ENCODE measurements at regions not wholly inside any gene's neighbourhood (a gene's known extent, or its start where the extent isn't known, plus 50 kb on each side); places are given as distances from the start of the nearest gene placed in this dataset.

DNA sequence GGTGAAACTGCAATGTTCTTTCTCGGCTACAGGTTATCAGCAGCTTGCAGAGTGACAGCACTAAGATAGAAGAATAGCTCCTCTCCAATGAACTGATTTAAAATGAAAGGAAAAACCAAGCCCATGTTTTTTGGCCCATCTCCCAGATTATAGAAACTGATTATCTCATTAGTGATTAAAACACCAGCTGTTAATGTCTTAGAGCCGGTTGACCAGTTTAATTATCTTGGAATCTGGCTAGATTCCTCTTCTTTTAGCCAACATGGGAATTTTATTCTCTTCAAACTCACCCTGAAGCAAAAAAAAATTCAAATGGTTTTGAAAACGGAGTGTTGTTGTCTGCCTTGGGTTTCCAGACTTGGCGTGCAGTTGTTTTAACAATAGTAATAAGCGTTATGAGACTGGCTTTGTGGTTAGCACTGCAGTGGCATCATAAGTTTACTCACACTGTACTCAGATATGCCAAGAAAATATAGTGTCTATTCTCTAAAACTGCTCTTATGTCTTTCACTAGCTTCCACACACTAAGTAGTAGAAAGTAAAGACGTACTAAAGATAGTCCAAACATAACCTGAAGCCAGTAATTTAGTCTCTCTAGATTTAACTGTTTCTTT lies 665.3 kb downstream of the STK39 start:
- no TSS peak for BruUV-seq (replicated peaks)

DNA sequence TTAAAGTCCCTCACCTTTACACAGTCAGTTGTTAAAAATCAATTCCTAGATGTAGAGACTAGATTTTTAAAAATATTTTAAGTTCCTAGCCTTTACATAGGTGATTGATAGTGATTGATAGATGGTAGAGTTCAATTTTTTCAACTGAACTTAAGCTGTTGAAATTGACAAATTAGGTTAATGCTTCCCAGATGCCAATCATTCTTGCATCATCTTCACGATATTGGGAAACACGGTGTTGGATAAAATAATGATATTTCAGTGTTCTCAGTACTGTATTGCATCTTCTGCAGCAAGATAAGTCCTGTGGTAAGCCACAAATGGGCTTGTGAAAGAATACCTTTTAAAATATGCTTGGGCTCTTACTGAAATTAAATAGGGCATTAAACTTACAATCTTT lies 667.6 kb downstream of the STK39 start:
- H2AFZ ChIP-seq (ENCODE audit: low read length) = no peak overlapping the region
- CTCF ChIA-PET (ENCODE audit: unreplicated experiment) = no interaction called here
- H3K9me2 ChIP-seq (ENCODE audit: insufficient read depth, low read length) = no peaks in the 10 kb centered on the region
- no peaks in the 10 kb centered on the region for H3K79me2 ChIP-seq (ENCODE audit: insufficient read depth, low read depth, low read length)
- H3K4me1 ChIP-seq (ENCODE audit: insufficient read depth, low read length, poor library complexity, severe bottlenecking) = no peaks in the 10 kb centered on the region
- H4K20me1 ChIP-seq (ENCODE audit: insufficient read depth, low read length) = no peaks in the 10 kb centered on the region
- POLR2A ChIA-PET = no interaction called here
- intact Hi-C loops (cut with micrococcal nuclease; ENCODE audit: unreplicated experiment) = no loop called here
- TF ChIP-seq EZH2phosphoT487 (IDR thresholded peaks at IDR 0.05; ENCODE audit: borderline replicate concordance, low read depth, low read length) = no peak
- TF ChIP-seq, protein P1, sequence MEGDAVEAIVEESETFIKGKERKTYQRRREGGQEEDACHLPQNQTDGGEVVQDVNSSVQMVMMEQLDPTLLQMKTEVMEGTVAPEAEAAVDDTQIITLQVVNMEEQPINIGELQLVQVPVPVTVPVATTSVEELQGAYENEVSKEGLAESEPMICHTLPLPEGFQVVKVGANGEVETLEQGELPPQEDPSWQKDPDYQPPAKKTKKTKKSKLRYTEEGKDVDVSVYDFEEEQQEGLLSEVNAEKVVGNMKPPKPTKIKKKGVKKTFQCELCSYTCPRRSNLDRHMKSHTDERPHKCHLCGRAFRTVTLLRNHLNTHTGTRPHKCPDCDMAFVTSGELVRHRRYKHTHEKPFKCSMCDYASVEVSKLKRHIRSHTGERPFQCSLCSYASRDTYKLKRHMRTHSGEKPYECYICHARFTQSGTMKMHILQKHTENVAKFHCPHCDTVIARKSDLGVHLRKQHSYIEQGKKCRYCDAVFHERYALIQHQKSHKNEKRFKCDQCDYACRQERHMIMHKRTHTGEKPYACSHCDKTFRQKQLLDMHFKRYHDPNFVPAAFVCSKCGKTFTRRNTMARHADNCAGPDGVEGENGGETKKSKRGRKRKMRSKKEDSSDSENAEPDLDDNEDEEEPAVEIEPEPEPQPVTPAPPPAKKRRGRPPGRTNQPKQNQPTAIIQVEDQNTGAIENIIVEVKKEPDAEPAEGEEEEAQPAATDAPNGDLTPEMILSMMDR (conservative IDR thresholded peaks at IDR 0.05; ENCODE audit: low read length) = no peak
- H3K36me3 ChIP-seq (ENCODE audit: insufficient read depth, low read length) = no peaks in the 10 kb centered on the region
- H3K9me3 ChIP-seq (ENCODE audit: low read length) = no peaks in the 10 kb centered on the region
- no TSS peak for BruUV-seq (replicated peaks)
- H3K4me3 ChIP-seq (ENCODE audit: low read depth, low read length, poor library complexity, severe bottlenecking) = no peak overlapping the region
- no peak overlapping the region for H3K27ac ChIP-seq (ENCODE audit: low read depth, low read length, poor library complexity, severe bottlenecking)
- DNase-seq (ENCODE audit: low spot score) = no peak
- H3K4me2 ChIP-seq (ENCODE audit: low read length) = no peak overlapping the region

More for the DNA sequence above, 665.3 kb downstream of the STK39 start:
- Histone ChIP-seq H3K36me3 (ENCODE audit: insufficient read depth, low read length) (no peaks in the 10 kb centered on the region), H3K9me3 (ENCODE audit: low read length) (no peaks in the 10 kb centered on the region), H3K9me2 (ENCODE audit: insufficient read depth, low read length) (no peaks in the 10 kb centered on the region), H3K27ac (ENCODE audit: low read depth, low read length, poor library complexity, severe bottlenecking) (no peak overlapping the region), H4K20me1 (ENCODE audit: insufficient read depth, low read length) (no peaks in the 10 kb centered on the region), H2AFZ (ENCODE audit: low read length) (no peak overlapping the region), H3K4me2 (ENCODE audit: low read length) (no peak overlapping the region), H3K79me2 (ENCODE audit: insufficient read depth, low read depth, low read length) (no peaks in the 10 kb centered on the region), H3K4me1 (ENCODE audit: insufficient read depth, low read length, poor library complexity, severe bottlenecking) (no peaks in the 10 kb centered on the region), H3K4me3 (ENCODE audit: low read depth, low read length, poor library complexity, severe bottlenecking) (no peak overlapping the region)
- TF ChIP-seq EZH2phosphoT487 (IDR thresholded peaks at IDR 0.05; ENCODE audit: borderline replicate concordance, low read depth, low read length) = no peak
- TF ChIP-seq, protein P1 (conservative IDR thresholded peaks at IDR 0.05; ENCODE audit: low read length) = no peak
- intact Hi-C loops (cut with micrococcal nuclease; ENCODE audit: unreplicated experiment) = no loop called here
- POLR2A ChIA-PET = interaction anchor here (1.3 kb wide), 1 partner anchor 12 kb away, joined by 3 read pairs; no protein-coding TSS in a partner anchor
- CTCF ChIA-PET (ENCODE audit: unreplicated experiment) = no interaction called here
- no peak for DNase-seq (ENCODE audit: low spot score)

DNA sequence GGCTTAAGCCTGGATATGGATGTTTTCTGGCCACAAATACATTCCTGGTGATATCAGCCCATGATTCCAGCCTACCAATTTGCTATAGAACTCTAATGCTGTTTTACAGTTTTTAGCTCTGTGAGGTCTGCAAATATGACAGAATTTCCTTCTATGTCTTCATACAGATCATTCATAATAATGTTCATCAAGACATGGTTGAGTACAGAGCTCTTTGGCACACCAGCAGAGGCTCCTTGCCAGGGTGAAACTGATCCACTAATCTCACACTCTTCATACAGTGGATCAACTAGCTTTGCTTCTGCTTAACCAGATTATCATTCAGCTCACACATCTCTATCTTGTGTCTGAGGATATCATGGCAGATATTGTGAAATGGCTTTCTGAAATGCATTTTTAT lies 672.1 kb downstream of the STK39 start:
- H3K4me3 ChIP-seq (ENCODE audit: low read depth, low read length, poor library complexity, severe bottlenecking) = no peak overlapping the region
- intact Hi-C loops (cut with micrococcal nuclease; ENCODE audit: unreplicated experiment) = no loop called here
- no peaks in the 10 kb centered on the region for H4K20me1 ChIP-seq (ENCODE audit: insufficient read depth, low read length)
- no peak overlapping the region for H3K4me2 ChIP-seq (ENCODE audit: low read length)
- TF ChIP-seq, protein P1 (conservative IDR thresholded peaks at IDR 0.05; ENCODE audit: low read length) = no peak
- no peak for TF ChIP-seq EZH2phosphoT487 (IDR thresholded peaks at IDR 0.05; ENCODE audit: borderline replicate concordance, low read depth, low read length)
- no peak for DNase-seq (ENCODE audit: low spot score)
- no peaks in the 10 kb centered on the region for H3K79me2 ChIP-seq (ENCODE audit: insufficient read depth, low read depth, low read length)
- H3K4me1 ChIP-seq (ENCODE audit: insufficient read depth, low read length, poor library complexity, severe bottlenecking) = no peaks in the 10 kb centered on the region
- ChIA-PET CTCF (ENCODE audit: unreplicated experiment) (no interaction called here), POLR2A (no interaction called here)
- no peaks in the 10 kb centered on the region for H3K36me3 ChIP-seq (ENCODE audit: insufficient read depth, low read length)
- H2AFZ ChIP-seq (ENCODE audit: low read length) = no peak overlapping the region
- no peaks in the 10 kb centered on the region for H3K9me2 ChIP-seq (ENCODE audit: insufficient read depth, low read length)
- no TSS peak for BruUV-seq (replicated peaks)
- H3K27ac ChIP-seq (ENCODE audit: low read depth, low read length, poor library complexity, severe bottlenecking) = no peak overlapping the region
- no peaks in the 10 kb centered on the region for H3K9me3 ChIP-seq (ENCODE audit: low read length)
